HG02588 (cell line): ENCODE measurements at regions not wholly inside any gene's neighbourhood (a gene's known extent, or its start where the extent isn't known, plus 50 kb on each side); places are given as distances from the start of the nearest gene placed in this dataset.
"Not testable (repeated sequence)": the region's sequence is repeated elsewhere in the genome, so short reads cannot be mapped to it uniquely, and the experiment has no call there.

Source experiments
- ATAC-seq: cut with Tn5 transposase; IDR thresholded peaks from one replicate; pipeline ENCODE4 v1.9.1; 2021; ENCODE audit warnings: mild to moderate bottlenecking, moderate library complexity; ENCODE audit not compliant: unreplicated experiment

GRCh38 chr12:131407221-131408035 lies 303.5 kb upstream of the SFSWAP start:
- no peak for ATAC-seq

- ATAC-seq, result no peak
Measured at GRCh38 chr12:131408036-131408365, 302.9 kb upstream of the SFSWAP start.

GRCh38 chr12:131408484-131408883 lies 302.4 kb upstream of the SFSWAP start:
- no peak for ATAC-seq

GRCh38 chr12:131409211-131409610 lies 301.7 kb upstream of the SFSWAP start:
- ATAC-seq, result no peak

GRCh38 chr12:131411827-131412226 lies 299.1 kb upstream of the SFSWAP start:
- ATAC-seq, result not testable (repeated sequence)

- ATAC-seq, result no peak
Measured at GRCh38 chr12:131413006-131413405, 297.9 kb upstream of the SFSWAP start.

GRCh38 chr12:131413471-131413870 lies 297.4 kb upstream of the SFSWAP start:
- no peak for ATAC-seq

GRCh38 chr12:131414155-131414922 lies 296.6 kb upstream of the SFSWAP start:
- ATAC-seq, result not testable (repeated sequence)

GRCh38 chr12:131415781-131416180 lies 295.1 kb upstream of the SFSWAP start:
- ATAC-seq, result no peak

- no peak for ATAC-seq
Measured at GRCh38 chr12:131418121-131418520, 292.8 kb upstream of the SFSWAP start.

GRCh38 chr12:131418884-131419283 lies 292.0 kb upstream of the SFSWAP start:
- no peak for ATAC-seq

GRCh38 chr12:131420867-131421447 lies 289.9 kb upstream of the SFSWAP start:
- ATAC-seq, result no peak

- no peak for ATAC-seq
Measured at GRCh38 chr12:131421509-131422186, 289.2 kb upstream of the SFSWAP start.

GRCh38 chr12:131422187-131422520 lies 288.7 kb upstream of the SFSWAP start:
- no peak for ATAC-seq

GRCh38 chr12:131422744-131423143 lies 288.1 kb upstream of the SFSWAP start:
- ATAC-seq, result no peak

GRCh38 chr12:131424270-131424669 lies 286.6 kb upstream of the SFSWAP start:
- no peak for ATAC-seq

- ATAC-seq, result no peak
Measured at GRCh38 chr12:131425112-131426075, 285.5 kb upstream of the SFSWAP start.

GRCh38 chr12:131428091-131428685 lies 282.7 kb upstream of the SFSWAP start:
- no peak for ATAC-seq

GRCh38 chr12:131429221-131429620 lies 281.7 kb upstream of the SFSWAP start:
- ATAC-seq, result not testable (repeated sequence)

GRCh38 chr12:131429697-131430096 lies 281.2 kb upstream of the SFSWAP start:
- ATAC-seq, result not testable (repeated sequence)
